MM.1S (cell line): ENCODE measurements at regions not wholly inside any gene's neighbourhood (a gene's known extent, or its start where the extent isn't known, plus 50 kb on each side); places are given as distances from the start of the nearest gene placed in this dataset.

Experiments used
- CTCF ChIP-seq: fragments of 300-600 bp; sonication (generic); IDR thresholded peaks from 2 replicates; pipeline ENCODE4 v1.5.1; 2016; ENCODE audit warnings: antibody characterized with exemption, low read length, mixed read lengths
- EZH2 ChIP-seq: fragments of 300-600 bp; sonication (generic); optimal IDR thresholded peaks from 2 replicates; pipeline ENCODE3; 2017; ENCODE audit warnings: low read depth, mild to moderate bottlenecking, antibody characterized with exemption, low read length, mixed read lengths

GRCh38 chr1:191699343-191699742 is 458.9 kb upstream of the RGS18 start:
- TF ChIP-seq CTCF = no peak
- no peak for TF ChIP-seq EZH2
